EH (cell line): ENCODE measurements at regions not wholly inside any gene's neighbourhood (a gene's known extent, or its start where the extent isn't known, plus 50 kb on each side); places are given as distances from the start of the nearest gene placed in this dataset.

Experiments
- DNase-seq: peaks from one replicate; pipeline ENCODE4 v3.0.0-alpha.2; 2015; ENCODE audit warnings: low read depth

- DNase-seq: no peak
Observed at GRCh38 chr2:150047620-150048222, 439.7 kb downstream of the RND3 start.

GRCh38 chr2:150046810-150047209, 440.7 kb downstream of the RND3 start:
- no peak for DNase-seq

- peak; percentile 60 for DNase-seq
Observed at GRCh38 chr2:150046211-150046610, 441.3 kb downstream of the RND3 start.

- no peak for DNase-seq
Observed at GRCh38 chr2:150045601-150046000, 441.9 kb downstream of the RND3 start.

GRCh38 chr2:150043172-150043500, 444.3 kb downstream of the RND3 start:
- DNase-seq: no peak

GRCh38 chr2:150042500-150043171, 444.8 kb downstream of the RND3 start:
- no peak for DNase-seq

- DNase-seq: no peak
Observed at GRCh38 chr2:150041722-150042425, 445.6 kb downstream of the RND3 start.

- DNase-seq: no peak
Observed at GRCh38 chr2:150036622-150037021, 449.0 kb upstream of the MMADHC start.

- no peak for DNase-seq
Observed at GRCh38 chr2:150034665-150035064, 447.1 kb upstream of the MMADHC start.

GRCh38 chr2:150030436-150031190, 443.0 kb upstream of the MMADHC start:
- no peak for DNase-seq

GRCh38 chr2:150028322-150028721, 440.7 kb upstream of the MMADHC start:
- DNase-seq: no peak

- no peak for DNase-seq
Observed at GRCh38 chr2:150027164-150027563, 439.6 kb upstream of the MMADHC start.

- no peak for DNase-seq
Observed at GRCh38 chr2:150023663-150024062, 436.1 kb upstream of the MMADHC start.

- DNase-seq: no peak
Observed at GRCh38 chr2:150023044-150023443, 435.5 kb upstream of the MMADHC start.

GRCh38 chr2:150020937-150021673, 433.5 kb upstream of the MMADHC start:
- no peak for DNase-seq

GRCh38 chr2:150020221-150020620, 432.6 kb upstream of the MMADHC start:
- no peak for DNase-seq

GRCh38 chr2:150019063-150019462, 431.5 kb upstream of the MMADHC start:
- DNase-seq: no peak

- DNase-seq: no peak
Observed at GRCh38 chr2:150012986-150013385, 425.4 kb upstream of the MMADHC start.

GRCh38 chr2:150011161-150011730, 423.7 kb upstream of the MMADHC start:
- no peak for DNase-seq

GRCh38 chr2:150008901-150009300, 421.3 kb upstream of the MMADHC start:
- no peak for DNase-seq

GRCh38 chr2:150007815-150008430, 420.3 kb upstream of the MMADHC start:
- peak; percentile 44 for DNase-seq
